NCI-H748 treated with DMSO at 0.1 percent for 48 hours (cell line): ENCODE measurements at regions not wholly inside any gene's neighbourhood (a gene's known extent, or its start where the extent isn't known, plus 50 kb on each side); places are given as distances from the start of the nearest gene placed in this dataset.

Experiments used
- DNase-seq: peaks from one replicate; lab custom pipeline; 2025; lab: John Stamatoyannopoulos, UW

DNA sequence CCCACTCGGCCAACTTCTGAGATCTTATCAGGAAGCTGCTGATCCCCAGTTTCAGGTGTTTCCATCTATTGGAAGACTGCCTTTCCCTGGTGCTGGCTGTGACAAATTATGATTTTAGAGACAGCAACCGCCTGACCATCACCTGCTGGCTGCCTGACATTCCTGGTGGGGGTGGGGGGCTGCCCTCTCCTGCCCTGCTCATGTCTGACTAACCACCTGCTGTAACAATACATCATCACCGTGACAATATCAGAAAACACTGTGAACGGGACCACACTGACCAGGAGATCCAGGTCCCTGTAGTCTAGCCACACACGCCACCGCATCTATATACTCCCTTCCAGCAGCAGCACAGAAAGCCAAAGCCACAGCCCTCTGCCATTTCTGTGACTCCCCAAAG lies 537.5 kb downstream of the QKI start:
- no peak for DNase-seq

DNA sequence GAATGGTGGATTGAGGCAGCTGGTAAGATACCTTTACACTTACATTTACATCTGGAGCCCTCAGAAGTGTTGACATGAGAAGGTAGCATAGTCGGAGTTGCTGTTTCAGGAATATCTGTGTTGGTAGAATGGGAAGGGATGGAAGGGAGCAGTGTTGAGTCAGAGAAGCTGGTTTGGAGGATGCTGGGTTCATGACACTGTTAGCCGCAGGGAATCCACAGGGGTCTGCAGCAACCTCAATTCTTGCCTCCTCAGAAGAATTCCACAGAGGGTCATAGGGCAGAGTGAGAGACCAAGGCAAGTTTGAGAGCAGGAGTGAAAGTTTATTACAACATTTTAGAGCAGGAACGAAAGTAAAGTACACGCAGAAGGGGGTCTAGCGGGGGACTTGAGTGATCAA lies 536.8 kb downstream of the QKI start:
- no peak for DNase-seq

DNA sequence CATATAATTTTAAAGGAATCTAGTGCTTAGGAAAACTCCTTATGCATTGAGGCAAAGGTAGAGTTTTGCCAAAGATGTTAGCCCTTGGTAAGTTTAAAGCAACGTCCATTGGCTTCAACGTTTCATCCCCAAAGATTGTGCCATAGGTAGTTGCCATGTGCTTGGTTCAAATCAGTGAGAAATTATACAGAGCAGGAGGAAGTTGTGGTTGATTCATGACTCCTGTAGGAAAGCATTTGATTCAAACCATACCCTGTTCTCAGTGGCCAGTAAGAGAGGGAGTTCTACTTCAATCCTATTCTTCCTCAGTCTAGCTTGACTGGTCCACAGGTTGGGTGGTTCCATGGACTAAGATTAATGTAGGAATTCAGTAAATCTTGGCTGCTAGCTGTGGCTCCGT lies 535.6 kb downstream of the QKI start:
- DNase-seq, result no peak

DNA sequence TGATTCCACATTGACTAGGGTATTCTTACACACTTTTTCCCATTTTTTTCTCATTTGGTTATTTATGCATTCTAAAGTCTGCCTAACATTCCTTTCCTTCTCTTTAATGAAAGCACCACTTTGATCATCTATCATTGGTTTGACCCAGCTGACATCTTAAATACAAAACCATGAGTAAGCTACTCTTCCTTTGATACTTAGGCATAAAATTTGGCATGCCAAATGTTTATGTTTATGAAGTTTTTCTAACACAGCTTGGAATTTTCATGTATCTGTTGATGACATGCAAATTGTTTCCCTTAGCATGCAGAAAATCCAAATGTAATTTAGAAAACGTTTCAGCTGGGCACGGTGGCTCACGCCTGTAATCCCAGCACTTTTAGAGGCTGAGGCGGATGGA lies 534.9 kb downstream of the QKI start:
- DNase-seq, result no peak

DNA sequence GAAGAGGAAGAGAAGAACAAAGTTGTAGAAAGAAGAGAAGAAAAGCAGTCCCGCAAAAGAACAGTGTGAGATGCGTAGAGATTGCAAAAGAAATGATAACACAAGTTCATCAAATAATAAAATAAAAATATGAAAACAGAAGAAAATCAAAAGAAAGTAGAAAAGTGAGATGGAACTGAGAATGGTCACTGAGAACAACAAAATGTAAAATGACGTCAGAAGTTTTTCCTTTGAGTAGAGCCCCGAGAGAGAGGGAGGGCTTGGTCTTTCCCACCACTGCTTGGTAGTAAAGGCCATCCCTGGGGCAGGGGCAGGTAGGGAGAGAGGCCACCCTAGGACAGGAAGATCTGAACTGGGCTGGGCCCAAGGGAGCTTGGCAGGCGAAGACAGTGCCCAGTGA lies 533.7 kb downstream of the QKI start:
- no peak for DNase-seq

DNA sequence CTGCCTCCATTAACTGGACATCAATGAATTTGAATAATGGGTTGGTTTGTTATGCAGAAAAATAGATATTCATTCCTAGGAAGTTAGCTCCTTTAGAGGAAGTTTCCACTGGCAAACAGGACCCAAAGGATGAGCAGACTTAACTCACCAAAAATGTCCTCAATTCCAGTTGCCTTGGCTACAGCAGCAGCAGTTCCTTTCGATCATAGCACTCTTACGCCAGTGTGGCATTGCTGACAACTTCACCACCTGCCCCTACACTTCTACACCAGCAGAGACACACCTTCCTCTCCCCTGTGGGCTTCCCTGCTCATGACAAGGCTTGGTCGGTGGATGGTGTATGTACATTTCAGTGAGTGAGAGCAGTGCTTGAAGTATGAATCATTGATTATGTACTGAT lies 532.8 kb downstream of the QKI start:
- DNase-seq, result no peak

DNA sequence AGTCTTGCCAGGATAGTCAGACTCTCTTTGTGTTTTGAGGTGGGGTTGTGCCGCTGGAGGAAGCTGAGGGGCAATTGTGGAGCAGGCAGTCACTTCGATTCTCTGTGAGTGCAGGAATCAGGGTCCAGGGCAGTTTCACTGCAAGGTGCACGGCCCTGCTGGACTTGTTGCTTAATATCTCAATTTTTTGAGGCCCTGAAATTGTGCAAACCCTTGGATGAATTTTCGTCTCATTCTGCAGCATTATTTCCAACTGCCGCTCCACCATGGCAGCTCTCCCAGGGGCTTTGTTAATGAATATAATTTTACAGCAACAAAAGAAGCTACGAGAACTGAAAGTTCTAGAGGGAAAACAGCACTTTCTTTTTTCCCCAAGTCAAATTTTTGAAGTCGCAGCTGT lies 531.9 kb downstream of the QKI start:
- no peak for DNase-seq

DNA sequence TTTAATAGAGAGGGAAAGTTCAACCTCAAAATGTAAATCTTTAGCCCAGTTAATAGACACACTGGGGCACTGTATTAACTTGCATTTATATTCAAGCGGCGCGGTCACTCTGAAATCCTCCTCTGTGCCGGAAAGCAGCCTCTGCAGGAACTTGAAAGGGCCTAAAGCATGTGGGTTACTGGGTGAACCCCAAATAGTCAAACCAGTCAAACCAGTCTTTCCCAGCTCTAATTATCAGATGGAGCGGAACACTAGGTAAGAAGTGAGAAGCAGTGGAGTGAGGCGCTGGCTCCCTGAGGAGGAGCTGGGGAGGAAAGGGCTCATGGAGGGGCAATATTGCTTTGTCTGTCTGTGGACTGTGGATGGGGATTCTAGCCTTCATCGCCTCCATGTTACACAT lies 531.3 kb downstream of the QKI start:
- no peak for DNase-seq

DNA sequence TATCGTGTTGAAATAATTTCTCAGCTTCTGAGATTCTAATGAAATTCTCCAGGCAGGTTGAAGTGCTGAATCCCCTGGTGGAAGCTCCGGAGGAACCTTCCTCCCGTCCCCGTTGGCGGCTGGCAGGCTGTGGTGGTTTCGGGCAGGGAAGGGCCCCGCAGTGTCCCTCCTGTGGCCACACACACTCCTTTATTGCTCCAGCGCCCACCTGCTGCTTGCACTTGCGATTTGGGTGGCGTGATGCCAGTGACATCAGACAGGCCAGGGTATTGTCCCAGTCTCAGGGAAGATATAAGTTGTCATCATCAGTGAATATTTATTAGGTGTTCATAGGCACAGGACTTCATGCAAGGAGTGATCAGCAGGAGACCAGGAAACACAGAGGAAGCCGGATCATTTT lies 530.4 kb downstream of the QKI start:
- DNase-seq, result no peak

DNA sequence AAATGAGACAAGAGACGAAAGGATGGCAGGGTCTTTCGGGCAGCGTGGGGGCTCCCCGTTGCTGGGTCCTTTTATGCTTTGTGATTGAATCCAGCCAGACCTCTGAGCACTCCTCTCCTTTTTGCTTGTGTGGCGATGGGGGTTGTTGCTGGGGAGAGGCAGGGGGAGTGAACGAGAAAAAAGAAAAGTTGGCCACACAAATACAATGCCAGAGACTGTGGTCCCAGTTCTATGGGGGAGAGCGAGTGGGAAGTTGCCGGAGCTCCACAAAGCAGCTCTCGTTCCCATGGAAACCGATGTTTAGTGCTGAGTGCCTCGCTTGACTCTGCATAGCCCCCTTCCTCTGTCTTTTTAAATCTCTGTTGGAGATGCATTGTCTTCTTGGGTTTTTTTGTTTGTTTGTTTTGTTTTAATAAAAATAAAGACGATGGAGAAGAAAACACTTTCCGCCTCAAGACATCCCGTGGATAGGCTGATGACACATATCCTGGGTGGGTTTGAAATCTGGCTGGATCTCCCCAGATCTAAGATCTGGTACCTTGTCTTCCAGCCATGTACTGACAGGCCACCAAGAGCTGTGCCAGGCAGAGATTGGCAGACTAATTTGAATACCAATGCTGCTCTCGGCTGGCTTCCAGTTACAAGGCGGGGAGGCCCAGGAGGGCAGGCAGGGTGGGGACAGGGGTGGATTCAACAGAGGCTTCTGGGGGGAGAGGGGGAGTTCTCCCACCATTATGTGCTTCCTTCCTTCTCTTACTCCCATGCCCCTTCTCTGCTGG lies 529.3 kb downstream of the QKI start:
- DNase-seq, result peak; percentile 33

DNA sequence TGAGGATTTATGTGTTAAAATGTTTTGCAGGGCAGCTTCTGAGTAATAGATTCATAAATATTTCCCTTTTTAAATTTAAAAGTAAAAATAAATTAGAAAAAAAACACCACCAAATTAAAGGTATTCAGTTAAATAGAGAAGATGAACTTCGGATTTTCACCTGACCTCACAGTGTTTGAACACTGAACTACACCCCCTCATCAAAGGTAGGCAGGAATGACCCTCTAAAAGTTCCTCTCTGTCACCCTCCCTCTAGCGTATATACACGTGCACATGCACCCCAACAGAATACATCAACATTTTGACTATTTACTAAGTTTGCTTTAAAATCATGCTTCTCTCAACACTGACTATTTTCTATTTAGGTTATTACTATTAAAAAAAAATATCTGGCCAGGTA lies 528.3 kb downstream of the QKI start:
- no peak for DNase-seq

DNA sequence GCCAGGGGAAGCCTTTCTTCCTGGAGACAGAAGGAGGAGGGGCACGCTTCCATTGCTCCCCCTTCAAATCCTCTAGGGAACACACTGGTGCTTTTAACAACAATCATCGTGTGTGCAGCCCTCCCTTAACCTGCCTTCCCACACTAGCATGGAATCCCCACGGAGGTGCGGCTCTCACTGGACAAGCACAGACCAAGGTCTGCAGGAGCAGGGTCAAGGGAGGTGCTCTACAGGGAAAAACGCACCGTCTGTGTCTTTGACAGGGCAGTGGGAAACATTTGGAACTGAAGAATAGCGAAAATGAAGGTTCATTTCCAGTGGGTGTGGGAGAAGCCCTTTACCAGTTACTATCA lies 527.1 kb downstream of the QKI start:
- no peak for DNase-seq

DNA sequence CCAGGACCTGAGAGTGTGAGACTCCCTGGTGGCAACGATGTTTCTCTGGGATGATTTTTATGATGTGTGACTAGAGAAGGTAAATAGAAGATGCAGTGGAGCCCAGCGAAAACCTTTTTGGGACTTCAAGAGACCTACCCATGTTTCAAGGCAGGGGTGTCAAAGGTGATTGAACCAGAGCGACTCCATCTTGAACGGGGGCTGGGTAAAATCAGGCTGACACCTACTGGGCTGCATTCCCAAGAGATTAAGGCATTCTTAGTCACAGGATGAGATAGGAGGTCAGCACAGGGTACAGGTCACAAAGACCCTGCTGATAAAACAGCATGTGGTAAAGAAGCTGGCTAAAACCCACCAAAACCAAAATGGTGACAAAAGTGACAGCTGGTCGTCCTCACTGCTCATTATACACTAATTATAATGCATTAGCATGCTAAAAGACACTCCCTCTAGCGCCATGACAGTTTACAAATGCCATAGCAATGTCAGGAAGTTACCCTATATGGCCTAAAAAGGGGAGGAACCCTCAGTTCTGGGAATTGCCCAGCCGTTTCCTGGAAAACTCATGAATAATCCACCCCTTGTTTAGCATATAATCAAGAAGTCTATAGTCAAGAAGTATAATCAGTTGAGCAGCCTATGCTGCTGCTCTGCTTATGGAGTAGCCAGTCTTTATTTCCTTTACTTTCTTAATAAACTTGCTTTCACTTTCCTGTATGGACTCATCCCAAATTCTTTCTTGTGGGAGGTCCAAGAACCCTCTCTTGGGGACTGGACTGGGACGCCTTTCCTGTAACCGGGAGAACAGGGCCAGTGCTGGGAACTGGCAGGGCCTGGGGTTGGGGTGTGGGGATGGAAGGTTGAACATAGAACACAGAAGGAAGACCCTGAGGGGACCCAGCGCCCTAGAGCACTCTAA lies 526.4 kb downstream of the QKI start:
- DNase-seq, result no peak

DNA sequence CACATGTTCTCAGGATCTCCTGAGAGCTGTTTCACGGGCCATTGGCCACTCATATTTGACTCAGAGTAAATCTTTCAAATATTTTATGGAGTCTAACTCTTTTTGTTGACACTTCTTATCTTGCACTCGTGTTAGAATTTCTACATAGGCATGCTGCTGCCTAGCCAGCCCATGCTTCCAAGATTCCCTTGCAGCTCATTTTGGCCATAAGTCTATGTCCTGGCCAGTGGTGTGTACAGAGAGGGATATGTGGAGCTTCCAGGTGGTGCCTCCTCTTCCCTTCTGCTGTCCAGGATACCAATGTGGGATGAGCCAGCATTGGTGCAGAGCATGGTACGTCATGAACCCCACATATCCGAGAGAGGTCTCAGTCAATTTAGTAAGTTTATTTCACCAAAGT lies 522.6 kb downstream of the QKI start:
- DNase-seq, result no peak

DNA sequence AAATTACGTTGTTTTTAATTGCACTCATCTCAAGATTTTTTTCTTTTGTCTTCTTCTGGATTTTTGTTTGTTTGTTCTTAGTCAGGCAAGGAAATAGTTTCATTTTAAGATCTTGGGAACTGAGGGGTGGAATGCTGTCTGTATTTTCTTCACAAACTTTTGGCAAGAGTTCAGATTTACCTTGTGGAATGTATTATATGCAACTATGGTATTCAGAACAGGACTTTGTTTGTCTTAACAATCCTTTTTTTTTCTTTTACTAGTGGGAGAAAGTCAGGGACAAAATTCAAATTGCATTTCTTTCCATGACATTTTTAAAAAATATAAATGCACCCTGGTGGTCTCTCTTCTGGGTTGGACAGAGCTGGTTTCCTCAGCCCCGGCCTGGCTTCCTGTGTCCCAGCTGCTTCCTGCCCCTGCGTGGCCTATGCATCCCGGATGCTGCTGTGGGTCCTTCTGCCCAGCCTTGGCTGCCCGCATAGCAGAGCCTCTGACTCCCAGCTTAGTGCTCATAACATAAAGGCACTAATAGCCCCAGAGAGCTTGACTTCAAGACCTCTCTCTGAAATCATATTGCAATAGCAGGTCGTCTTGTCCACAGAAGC lies 520.7 kb downstream of the QKI start:
- no peak for DNase-seq

DNA sequence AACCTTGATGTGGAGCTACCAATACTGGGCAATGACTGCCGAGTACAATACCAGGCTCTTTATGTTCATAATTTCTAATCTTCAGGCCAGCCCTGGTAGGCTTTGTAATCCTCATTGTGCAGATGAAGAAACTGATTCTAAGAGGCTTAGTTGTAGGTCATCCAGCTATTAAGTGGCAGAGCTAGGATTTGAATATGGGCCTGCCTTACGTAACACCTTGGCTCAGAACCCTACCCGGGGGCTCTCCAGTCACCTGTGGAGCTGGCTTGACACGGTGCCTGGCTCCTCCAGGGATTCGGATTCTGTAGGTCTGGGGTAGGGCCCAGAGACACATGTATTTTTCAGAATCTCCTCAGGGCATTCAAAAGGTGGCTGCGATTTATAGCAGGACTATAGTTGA lies 515.5 kb downstream of the QKI start:
- DNase-seq, result no peak

DNA sequence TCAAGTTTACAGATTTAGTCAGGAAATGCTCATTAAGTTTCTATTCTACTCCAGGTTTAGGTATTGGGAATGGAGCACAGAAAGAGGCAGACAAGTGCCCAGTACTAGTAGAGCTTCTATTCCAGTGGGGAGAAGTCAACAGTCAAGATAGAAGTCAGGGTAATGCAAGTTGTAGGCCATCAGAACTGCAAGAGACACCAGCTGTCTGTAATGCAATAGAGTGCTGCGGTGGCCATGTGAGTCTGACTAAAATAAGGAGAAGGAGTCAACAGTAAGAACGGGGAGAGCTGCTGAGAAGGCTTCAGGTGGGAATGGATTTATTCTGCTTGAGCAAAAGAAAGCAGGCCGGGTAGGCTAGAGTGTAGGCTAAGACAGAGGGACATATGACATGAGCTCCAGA lies 515.0 kb downstream of the QKI start:
- no peak for DNase-seq

DNA sequence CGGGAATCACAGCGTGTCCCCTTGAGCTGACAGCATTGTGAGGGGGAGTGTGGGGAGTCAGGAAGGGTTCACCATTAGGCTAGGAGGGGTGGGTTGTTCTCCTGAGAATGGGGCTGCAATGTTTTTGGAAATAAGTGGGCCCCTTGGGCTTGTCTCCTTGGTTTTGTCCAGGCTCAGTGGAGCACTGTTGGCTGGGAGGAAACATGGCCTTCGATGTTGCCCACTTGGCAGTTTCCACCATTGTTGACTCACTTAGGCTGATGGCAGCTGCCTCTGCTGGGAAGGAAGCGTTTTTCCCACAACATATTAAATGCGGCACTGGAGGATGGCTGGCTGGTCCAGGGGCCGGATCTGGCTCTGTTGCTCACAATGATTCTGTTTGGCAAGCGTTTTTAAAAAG lies 512.1 kb downstream of the QKI start:
- DNase-seq, result no peak

DNA sequence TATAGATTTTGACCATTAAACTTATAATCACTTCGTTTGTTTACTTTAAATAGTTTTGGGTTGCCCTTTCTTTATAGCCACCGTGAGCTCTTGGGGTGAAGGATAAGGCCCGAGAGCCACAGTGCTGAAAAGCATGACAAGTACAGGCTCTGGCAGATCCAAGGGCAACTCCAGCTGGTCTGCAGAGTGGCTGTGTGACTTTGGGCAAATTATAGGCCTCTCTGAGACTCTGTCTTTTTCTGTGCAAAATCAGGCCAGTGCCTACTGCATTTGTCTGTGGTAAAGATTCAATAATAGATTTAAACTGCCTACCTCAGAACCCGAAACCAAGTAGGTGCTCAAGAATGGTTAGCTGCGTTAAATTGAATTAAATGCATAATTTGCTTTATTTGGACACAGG lies 511.3 kb downstream of the QKI start:
- DNase-seq, result no peak

DNA sequence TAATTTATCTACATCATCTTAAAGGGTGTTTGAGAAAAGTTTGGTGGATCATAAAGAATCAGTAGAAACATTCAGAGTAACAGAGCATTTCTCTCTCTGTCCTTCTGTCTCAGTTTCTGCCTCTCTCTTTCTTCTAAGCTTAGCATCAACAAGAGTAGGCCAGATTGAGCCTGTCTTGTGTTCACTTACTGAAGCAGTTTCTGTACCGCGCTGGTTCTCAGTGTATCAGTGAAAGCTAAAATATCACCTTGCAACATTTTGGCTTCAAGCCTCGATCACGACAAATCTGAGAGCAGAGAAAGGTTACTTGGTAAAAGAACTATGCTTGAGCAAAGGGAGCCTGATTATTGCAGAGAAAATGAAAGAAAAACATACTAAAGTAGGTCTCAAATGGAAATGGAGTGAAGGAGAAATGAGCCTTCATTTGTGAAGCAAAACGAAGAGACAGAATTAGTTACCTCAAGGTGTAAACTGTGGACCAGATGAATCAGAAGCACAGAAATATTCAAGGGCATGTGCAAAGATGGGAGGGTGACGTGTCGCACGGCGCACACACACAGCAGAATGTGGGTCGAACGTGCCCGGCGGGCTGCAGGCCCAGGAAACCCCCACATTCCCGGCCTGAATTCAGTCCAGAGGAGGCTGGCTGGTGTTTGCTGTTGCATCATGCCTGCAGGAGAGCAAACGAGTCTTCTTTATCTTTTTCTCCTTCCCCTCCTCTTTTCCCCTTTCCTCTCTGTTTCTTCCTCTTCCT lies 509.3 kb downstream of the QKI start:
- no peak for DNase-seq

DNA sequence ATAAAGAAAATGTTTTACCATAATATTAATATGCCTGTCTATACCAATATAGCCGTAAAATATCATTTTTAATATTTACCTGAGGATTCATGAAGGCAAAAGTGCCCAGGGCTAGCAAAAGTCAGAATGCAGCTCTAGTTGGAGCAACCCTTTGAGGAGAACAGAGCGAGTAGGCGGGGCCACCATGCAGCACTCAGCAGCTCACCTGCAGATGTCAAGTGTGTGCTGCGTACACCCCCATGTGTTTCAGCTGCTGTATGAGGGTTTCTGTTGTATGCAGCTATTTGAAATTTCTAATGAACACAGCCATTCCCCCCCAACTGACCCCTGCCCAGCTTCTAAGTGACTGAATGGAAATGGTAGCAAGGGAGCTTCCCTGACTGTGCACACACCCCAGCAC lies 508.0 kb downstream of the QKI start:
- DNase-seq, result no peak

DNA sequence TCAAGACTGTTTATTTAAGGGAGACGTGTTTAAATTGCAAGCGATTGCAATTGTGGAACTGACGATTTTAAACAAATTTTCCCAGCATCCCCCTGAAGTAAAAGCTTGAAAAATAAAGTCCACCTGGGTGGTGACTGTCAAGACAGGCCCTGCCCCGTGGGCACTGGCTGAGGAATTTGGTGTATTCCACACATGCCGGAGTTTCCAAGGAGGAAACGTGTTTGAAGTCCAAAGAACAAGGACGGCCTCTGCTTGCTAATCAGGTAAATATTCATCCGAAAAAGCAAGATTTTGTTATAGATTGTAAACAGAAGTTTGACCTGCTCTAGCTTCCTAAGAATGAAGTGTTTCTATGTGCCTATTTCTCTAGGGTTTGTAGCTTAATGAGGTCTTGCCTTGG lies 505.1 kb downstream of the QKI start:
- no peak for DNase-seq
